ENCODE measurements at regions not wholly inside any gene's neighbourhood (a gene's known extent, or its start where the extent isn't known, plus 50 kb on each side); places are given as distances from the start of the nearest gene placed in this dataset.
"Not testable (repeated sequence)": the region's sequence is repeated elsewhere in the genome, so short reads cannot be mapped to it uniquely, and the experiment has no call there.

DNA sequence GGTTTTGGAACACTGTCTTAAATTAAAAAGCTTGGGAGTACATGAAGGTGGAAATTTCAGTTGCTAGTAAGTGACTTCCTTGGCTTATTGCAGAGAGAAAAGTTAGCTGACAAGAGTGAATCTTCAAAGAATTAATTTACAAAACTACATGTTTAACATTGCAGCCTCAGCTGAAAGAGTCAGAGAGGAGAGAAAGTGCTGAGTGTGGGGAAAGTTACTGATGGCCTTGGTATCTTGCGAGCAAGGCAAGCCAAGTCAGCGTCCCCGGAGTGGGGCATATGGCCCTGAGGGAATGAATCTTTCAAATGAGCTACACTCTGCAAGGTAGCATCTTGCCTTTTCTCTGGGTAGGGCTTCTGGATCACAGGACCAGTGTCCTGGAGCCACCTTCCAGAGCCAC lies 131.3 kb downstream of the LPIN1 start:
- Mint-ChIP-seq H3K9me3 (no peaks in the 10 kb centered on the region), H3K36me3 (peaks cover 2% of the 10 kb centered on the region), H3K27me3 (no peaks in the 10 kb centered on the region), H3K27ac (no peak overlapping the region), H3K4me3 (no peak overlapping the region), H3K4me1 (peaks cover 24% of the 10 kb centered on the region)
- ATAC-seq (ENCODE audit: low read depth), result no peak
- DNase-seq (ENCODE audit: low spot score in 2 of 2), result no peak

DNA sequence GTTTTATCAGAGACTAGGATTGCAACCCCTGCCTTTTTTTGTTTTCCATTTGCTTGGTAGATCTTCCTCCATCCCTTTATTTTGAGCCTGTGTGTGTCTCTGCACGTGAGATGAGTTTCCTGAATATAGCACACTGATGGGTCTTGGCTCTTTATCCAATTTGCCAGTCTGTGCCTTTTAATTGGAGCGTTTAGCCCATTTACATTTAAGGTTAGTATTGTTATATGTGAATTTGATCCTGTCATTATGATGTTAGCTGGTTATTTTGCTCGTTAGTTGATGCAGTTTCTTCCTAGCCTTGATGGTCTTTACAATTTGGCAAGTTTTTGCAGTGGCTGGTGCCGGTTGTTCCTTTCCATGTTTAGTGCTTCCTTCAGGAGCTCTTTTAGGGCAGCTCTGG lies 138.8 kb downstream of the LPIN1 start:
- H3K4me3 Mint-ChIP-seq; ATAC-seq (ENCODE audit: low read depth); H3K36me3 Mint-ChIP-seq; H3K4me1 Mint-ChIP-seq; DNase-seq (ENCODE audit: low spot score in 2 of 2); H3K27ac Mint-ChIP-seq; H3K27me3 Mint-ChIP-seq: not testable (repeated sequence)
- peaks cover 15% of the 10 kb centered on the region for H3K9me3 Mint-ChIP-seq

- peaks cover 20% of the 10 kb centered on the region for H3K9me3 Mint-ChIP-seq
- not testable (repeated sequence) for DNase-seq (ENCODE audit: low spot score in 2 of 2); H3K4me3 Mint-ChIP-seq; H3K27ac Mint-ChIP-seq; H3K27me3 Mint-ChIP-seq; ATAC-seq (ENCODE audit: low read depth); H3K4me1 Mint-ChIP-seq
- H3K36me3 Mint-ChIP-seq, result peaks cover 15% of the 10 kb centered on the region
These were observed 140.5 kb downstream of the LPIN1 start for GRCh38 chr2:11886899-11887298.

DNA sequence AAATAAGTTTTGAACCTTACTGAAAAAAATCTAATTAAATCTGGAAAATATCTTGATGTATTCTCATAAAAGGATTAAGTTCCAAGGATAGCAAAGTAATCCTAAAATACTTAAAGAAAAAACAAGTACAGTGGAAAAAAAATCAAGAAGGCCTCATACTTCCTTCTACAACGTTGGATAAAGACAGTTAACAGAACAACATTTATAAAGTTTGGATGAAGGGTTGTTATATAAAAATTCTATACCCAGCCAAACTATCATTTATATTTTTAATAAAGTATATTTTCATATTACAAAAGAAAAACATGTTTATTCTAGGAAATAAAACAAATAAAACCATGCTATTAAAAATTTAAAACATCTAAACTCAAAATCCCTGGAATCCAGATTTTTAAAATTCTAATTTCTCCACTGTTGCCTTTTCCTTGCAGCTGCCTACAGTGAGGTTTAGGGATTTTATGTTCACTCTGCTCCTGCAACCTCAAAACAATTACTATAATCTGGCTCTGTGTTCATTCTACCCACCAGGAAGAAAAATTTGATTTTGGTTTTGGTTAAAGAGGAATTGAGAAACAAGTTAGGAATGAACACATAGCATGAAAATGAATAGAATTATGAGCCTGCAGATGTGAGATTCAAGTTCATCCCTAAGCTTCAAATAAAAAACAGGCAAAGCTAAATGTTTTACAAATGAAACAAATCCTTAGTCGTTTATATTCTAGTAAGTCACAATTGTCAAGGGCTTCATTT lies 142.8 kb downstream of the LPIN1 start:
- Mint-ChIP-seq H3K4me1 (no peaks in the 10 kb centered on the region), H3K27me3 (no peaks in the 10 kb centered on the region), H3K27ac (no peak overlapping the region), H3K4me3 (no peak overlapping the region), H3K9me3 (peaks cover 32% of the 10 kb centered on the region), H3K36me3 (peaks cover 25% of the 10 kb centered on the region)
- ATAC-seq (ENCODE audit: low read depth) (no peak), DNase-seq (ENCODE audit: low spot score in 2 of 2) (no peak)

DNA sequence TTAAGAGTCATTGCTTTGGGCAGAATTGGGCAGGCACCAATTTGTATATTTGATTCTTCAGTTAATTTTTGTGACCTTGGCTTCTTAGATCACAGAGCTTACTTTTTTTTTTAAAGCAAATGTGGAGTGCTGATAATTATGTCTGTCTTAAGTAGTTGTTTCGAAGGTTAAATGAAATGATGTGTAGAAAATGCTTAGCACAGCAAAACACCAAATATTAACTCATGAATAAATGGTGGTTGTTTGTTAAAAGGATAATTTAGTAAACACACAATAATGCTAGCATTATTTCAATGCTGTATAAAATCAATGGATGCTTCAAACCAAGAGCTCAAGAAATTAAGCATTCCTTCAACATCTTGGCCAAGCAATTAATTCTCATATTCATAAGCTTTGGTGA lies 143.4 kb downstream of the LPIN1 start:
- H3K27me3 Mint-ChIP-seq, result no peaks in the 10 kb centered on the region
- no peak overlapping the region for H3K27ac Mint-ChIP-seq
- H3K36me3 Mint-ChIP-seq, result peaks cover 28% of the 10 kb centered on the region
- H3K4me1 Mint-ChIP-seq, result no peaks in the 10 kb centered on the region
- H3K9me3 Mint-ChIP-seq, result peaks cover 37% of the 10 kb centered on the region
- DNase-seq (ENCODE audit: low spot score in 2 of 2) (no peak), ATAC-seq (ENCODE audit: low read depth) (no peak)
- no peak overlapping the region for H3K4me3 Mint-ChIP-seq

DNA sequence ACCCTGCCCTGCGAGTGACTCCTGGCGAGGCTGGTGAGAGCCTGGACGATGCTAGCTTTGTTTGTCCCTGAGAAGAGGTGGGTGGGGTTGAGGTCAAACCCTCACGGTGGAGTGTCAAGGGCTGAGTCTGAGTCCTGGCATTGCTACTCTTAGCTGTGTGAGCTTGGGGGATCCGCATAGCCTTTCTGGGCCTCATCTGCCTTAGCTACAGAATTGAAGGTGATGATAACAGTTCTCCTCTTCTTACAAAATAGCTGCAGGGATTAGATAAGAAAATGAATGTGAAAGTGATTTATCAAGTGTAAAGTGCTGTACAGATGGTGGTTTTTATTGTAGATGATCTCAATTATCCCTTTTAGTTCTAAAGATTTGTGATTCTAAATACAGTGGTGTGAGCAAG lies 144.6 kb downstream of the LPIN1 start:
- H3K4me1 Mint-ChIP-seq, result no peaks in the 10 kb centered on the region
- no peak for ATAC-seq (ENCODE audit: low read depth)
- no peak overlapping the region for H3K4me3 Mint-ChIP-seq

DNA sequence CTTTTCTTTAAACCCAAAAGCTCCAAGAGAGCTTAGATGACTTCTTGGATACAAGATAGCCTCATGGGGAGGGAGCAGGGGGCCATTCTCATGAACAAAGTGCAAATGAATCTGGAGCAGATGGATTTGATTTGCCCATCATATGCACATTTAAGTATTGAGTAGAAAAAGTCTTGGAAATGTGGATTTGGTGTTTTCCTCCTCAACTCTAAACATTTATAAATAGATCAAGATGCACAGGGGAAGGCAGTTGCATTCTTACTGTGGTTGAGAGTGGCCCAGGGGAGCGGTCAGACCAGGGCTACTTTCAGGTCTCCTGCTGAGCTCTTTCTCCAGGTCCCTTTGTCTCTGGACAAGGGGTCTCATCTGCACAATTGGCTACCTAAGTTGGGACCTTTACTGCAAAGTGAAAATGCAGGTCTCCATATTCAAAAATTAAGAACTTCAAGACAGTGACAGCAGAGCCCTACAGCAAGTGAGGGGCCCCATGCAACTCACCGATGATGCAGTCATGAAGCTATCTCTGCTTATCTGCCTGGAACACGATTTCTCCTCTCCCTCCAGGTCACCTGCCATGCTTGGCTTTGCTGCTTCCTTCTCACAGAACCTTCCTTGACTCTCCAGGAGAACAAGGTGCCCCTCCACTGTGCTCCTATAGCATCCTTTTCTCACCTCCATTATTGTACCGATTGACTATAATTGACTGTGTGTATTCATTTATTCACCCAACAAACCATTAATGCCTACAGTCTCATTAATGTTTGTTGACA lies 145.4 kb downstream of the LPIN1 start:
- Mint-ChIP-seq H3K4me1 (no peaks in the 10 kb centered on the region), H3K9me3 (peaks cover 31% of the 10 kb centered on the region)

More for the DNA sequence above, 144.6 kb downstream of the LPIN1 start:
- DNase-seq (ENCODE audit: low spot score in 2 of 2), result no peak
- Mint-ChIP-seq H3K27ac (no peak overlapping the region), H3K36me3 (peaks cover 31% of the 10 kb centered on the region), H3K27me3 (no peaks in the 10 kb centered on the region), H3K9me3 (peaks cover 35% of the 10 kb centered on the region)

GRCh38 chr2:11896386-11896785 lies 150.0 kb downstream of the LPIN1 start:
- Mint-ChIP-seq H3K4me1 (no peaks in the 10 kb centered on the region), H3K4me3 (no peak overlapping the region), H3K27me3 (no peaks in the 10 kb centered on the region), H3K36me3 (peaks cover 19% of the 10 kb centered on the region), H3K27ac (no peak overlapping the region), H3K9me3 (peaks cover 20% of the 10 kb centered on the region)
- DNase-seq (ENCODE audit: low spot score in 2 of 2) (no peak), ATAC-seq (ENCODE audit: low read depth) (no peak)

More for the DNA sequence above, 145.4 kb downstream of the LPIN1 start:
- ATAC-seq (ENCODE audit: low read depth) (no peak), DNase-seq (ENCODE audit: low spot score in 2 of 2) (no peak)
- no peak overlapping the region for H3K4me3 Mint-ChIP-seq
- no peaks in the 10 kb centered on the region for H3K27me3 Mint-ChIP-seq
- H3K36me3 Mint-ChIP-seq, result peaks cover 31% of the 10 kb centered on the region
- no peak overlapping the region for H3K27ac Mint-ChIP-seq

DNA sequence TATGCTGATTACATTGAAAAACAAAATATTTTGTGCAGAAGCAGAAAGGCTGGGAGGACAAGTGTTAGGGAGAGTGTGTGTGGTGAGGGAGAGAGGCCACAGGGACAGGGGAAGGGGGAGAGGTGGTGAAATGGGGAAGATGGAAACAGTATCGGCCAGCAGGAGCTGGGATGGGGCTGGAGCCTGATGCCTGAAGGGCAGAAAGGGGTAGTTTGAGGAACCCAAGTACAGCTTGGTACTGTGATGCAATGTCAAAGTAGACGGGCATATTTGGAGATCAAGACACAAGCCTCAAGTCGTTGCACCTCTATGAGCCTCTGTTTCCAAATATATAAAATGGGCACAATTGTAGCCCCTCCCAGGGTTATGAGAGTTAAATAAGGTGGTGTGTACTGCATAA lies 152.1 kb downstream of the LPIN1 start:
- DNase-seq (ENCODE audit: low spot score in 2 of 2), result no peak
- Mint-ChIP-seq H3K27ac (no peak overlapping the region), H3K9me3 (peaks cover 13% of the 10 kb centered on the region), H3K4me1 (peaks cover 4% of the 10 kb centered on the region), H3K36me3 (peaks cover 10% of the 10 kb centered on the region), H3K27me3 (no peaks in the 10 kb centered on the region), H3K4me3 (no peak overlapping the region)
- ATAC-seq (ENCODE audit: low read depth), result no peak

GRCh38 chr2:11899264-11899818 lies 152.9 kb downstream of the LPIN1 start:
- H3K4me3 Mint-ChIP-seq, result no peak overlapping the region
- H3K9me3 Mint-ChIP-seq, result peaks cover 9% of the 10 kb centered on the region
- DNase-seq (ENCODE audit: low spot score in 2 of 2) (no peak), ATAC-seq (ENCODE audit: low read depth) (no peak)
- peaks cover 8% of the 10 kb centered on the region for H3K36me3 Mint-ChIP-seq
- H3K4me1 Mint-ChIP-seq, result peaks cover 9% of the 10 kb centered on the region
- no peaks in the 10 kb centered on the region for H3K27me3 Mint-ChIP-seq
- H3K27ac Mint-ChIP-seq, result no peak overlapping the region

DNA sequence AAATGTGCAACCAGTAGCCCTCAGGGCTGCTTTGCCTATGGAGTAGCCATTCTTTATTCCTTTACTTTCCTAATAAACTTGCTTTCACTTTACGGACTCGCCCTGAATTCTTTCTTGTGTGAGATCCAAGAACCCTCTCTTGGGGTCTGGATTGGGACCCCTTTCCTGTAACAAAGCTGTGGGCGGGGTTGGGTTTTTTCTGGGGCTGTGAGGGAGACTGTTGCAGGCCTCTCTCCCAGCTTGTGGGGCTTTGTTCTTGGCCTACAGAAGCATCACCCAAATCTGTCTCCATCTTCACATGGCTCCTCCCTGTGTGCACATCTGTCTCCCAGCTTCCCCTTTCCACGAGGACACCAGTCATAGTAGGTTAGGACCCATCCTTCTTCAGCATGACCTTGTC lies 154.5 kb downstream of the LPIN1 start:
- not testable (repeated sequence) for H3K27me3 Mint-ChIP-seq; H3K9me3 Mint-ChIP-seq; DNase-seq (ENCODE audit: low spot score in 2 of 2); H3K36me3 Mint-ChIP-seq; H3K27ac Mint-ChIP-seq; ATAC-seq (ENCODE audit: low read depth); H3K4me3 Mint-ChIP-seq
- peaks cover 13% of the 10 kb centered on the region for H3K4me1 Mint-ChIP-seq

GRCh38 chr2:11901351-11902069 lies 155.1 kb downstream of the LPIN1 start:
- Mint-ChIP-seq H3K4me1 (peaks cover 13% of the 10 kb centered on the region), H3K27me3 (no peaks in the 10 kb centered on the region), H3K27ac (no peak overlapping the region), H3K36me3 (no peaks in the 10 kb centered on the region), H3K9me3 (peaks cover 1% of the 10 kb centered on the region), H3K4me3 (no peak overlapping the region)
- no peak for DNase-seq (ENCODE audit: low spot score in 2 of 2)
- no peak for ATAC-seq (ENCODE audit: low read depth)

DNA sequence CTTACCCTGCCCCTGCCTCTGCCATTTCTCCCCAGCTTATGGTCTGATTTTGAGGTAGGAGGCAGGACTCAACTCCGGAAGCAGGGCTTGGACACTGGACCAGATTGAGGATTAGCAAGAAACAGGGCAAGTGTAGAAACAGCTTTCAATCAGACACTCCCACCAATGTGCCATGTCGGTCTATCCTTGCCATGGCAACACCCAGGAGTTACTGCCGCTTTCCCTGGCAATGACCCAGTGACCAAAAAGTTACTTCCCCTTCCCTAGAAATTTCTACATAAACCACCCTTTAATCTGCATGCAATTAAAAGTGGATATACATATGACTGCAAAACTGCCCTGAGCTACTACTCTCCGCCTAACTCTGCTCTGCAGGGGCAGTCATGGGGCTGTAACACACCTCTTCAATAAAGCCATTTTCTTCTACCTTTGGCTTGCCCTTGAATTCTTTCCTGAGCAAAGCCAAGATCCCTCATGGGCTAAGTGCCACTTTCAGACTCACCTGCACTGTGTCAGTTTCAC lies 156.7 kb downstream of the LPIN1 start:
- Mint-ChIP-seq H3K27me3 (no peaks in the 10 kb centered on the region), H3K27ac (peak overlapping the region; percentile 38), H3K36me3 (no peaks in the 10 kb centered on the region), H3K9me3 (peaks cover 1% of the 10 kb centered on the region), H3K4me1 (peaks cover 19% of the 10 kb centered on the region), H3K4me3 (no peak overlapping the region)
- no peak for DNase-seq (ENCODE audit: low spot score in 2 of 2)
- ATAC-seq (ENCODE audit: low read depth), result no peak

GRCh38 chr2:11904029-11904428 lies 157.6 kb downstream of the LPIN1 start:
- peaks cover 1% of the 10 kb centered on the region for H3K9me3 Mint-ChIP-seq
- H3K27ac Mint-ChIP-seq, result peak overlapping the region; percentile 38
- no peaks in the 10 kb centered on the region for H3K36me3 Mint-ChIP-seq
- H3K4me3 Mint-ChIP-seq, result no peak overlapping the region
- peak; percentile 17 to 57 for DNase-seq (ENCODE audit: low spot score in 2 of 2)
- peak; percentile 97 for ATAC-seq (ENCODE audit: low read depth)
- H3K27me3 Mint-ChIP-seq, result no peaks in the 10 kb centered on the region
- peaks cover 19% of the 10 kb centered on the region for H3K4me1 Mint-ChIP-seq
